SK-N-MC (cell line): ENCODE measurements at regions not wholly inside any gene's neighbourhood (a gene's known extent, or its start where the extent isn't known, plus 50 kb on each side); places are given as distances from the start of the nearest gene placed in this dataset.

Source experiments
- EZH2 ChIP-seq: fragments of 200-600 bp; sonication (generic); IDR thresholded peaks from one replicate; pipeline ENCODE4 v1.6.1; 2017; ENCODE audit warnings: antibody characterized with exemption
- FOXP2 ChIP-seq: optimal IDR thresholded peaks from 2 replicates; pipeline ENCODE3; 2011; ENCODE audit warnings: mild to moderate bottlenecking, moderate library complexity; ENCODE audit not compliant: insufficient read depth; ENCODE audit errors: extremely low read length, control extremely low read depth
- POLR2AphosphoS5 ChIP-seq: IDR thresholded peaks from 2 replicates; pipeline ENCODE4 v1.6.1; 2012; ENCODE audit warnings: mild to moderate bottlenecking, low read depth, low read length, borderline replicate concordance

DNA sequence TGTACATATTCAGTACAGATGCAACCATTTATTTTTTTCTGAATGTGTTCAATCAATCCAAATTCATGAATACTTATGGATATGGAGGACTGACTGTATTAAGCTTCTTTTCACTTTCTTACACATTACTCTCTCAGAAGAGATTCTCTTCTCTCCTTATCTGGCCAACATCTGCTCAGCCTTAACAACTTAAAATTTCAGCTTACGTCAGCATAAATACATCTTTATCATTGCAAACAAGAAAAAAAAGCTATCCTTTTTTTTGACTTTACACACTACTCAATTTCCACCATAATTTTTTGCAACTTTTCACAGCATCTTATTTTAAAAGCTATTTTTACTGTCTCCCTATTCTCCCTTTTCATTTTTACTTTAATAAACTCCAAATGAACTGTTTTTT is 80.9 kb upstream of the POT1 start:
- TF ChIP-seq EZH2 (no peak), POLR2AphosphoS5 (no peak), FOXP2 (no peak)
